ENCODE measurements at regions not wholly inside any gene's neighbourhood (a gene's known extent, or its start where the extent isn't known, plus 50 kb on each side); places are given as distances from the start of the nearest gene placed in this dataset.
"Not testable (repeated sequence)": the region's sequence is repeated elsewhere in the genome, so short reads cannot be mapped to it uniquely, and the experiment has no call there.

- POLR2A ChIA-PET (ENCODE audit: unreplicated experiment): no interaction called here
These were observed 1930.9 kb upstream of the DEFB115 start for GRCh38 chr20:29326376-29327070.

GRCh38 chr20:29327600-29328420, 1929.7 kb upstream of the DEFB115 start:
- H3K4me2 ChIP-seq (ENCODE audit: low read length); H3F3A ChIP-seq (ENCODE audit: low read length, unreplicated experiment); CTCF ChIA-PET; H4K20me1 ChIP-seq (ENCODE audit: low read length); H3K9me3 ChIP-seq (ENCODE audit: low read length); H3K79me2 ChIP-seq (ENCODE audit: low read length); H3K4me3 ChIP-seq (ENCODE audit: low read length); H3K4me1 ChIP-seq (ENCODE audit: insufficient read depth, low read length); H2AFZ ChIP-seq (ENCODE audit: low read length); H3K36me3 ChIP-seq (ENCODE audit: low read depth, low read length); H3K9ac ChIP-seq (ENCODE audit: low read length); POLR2A ChIA-PET (ENCODE audit: unreplicated experiment); H3K27me3 ChIP-seq (ENCODE audit: low read length); ATAC-seq; H3K27ac ChIP-seq (ENCODE audit: low read length); H3K9me2 ChIP-seq (replicated peaks; ENCODE audit: low read length); BruUV-seq (replicated peaks): not testable (repeated sequence)
- peak; percentile 27 for DNase-seq
- peak; percentile 53 for TF ChIP-seq CTCF (conservative IDR thresholded peaks at IDR 0.05; ENCODE audit: low read depth, low read length)
- intact Hi-C loops (cut with micrococcal nuclease): loop anchor here (10.0 kb wide), 1 partner anchor 1027 kb away; no protein-coding TSS in a partner anchor

More at GRCh38 chr20:29326376-29327070, 1930.9 kb upstream of the DEFB115 start:
- ATAC-seq: no peak
- H3K9ac ChIP-seq (ENCODE audit: low read length): no peak overlapping the region
- H3K4me3 ChIP-seq (ENCODE audit: low read length): no peak overlapping the region
- intact Hi-C loops (cut with micrococcal nuclease): loop anchor here (10.0 kb wide), 1 partner anchor 1028 kb away; no protein-coding TSS in a partner anchor
- no peaks in the 10 kb centered on the region for H3K4me1 ChIP-seq (ENCODE audit: insufficient read depth, low read length)
- H3K9me3 ChIP-seq (ENCODE audit: low read length): 0 out of 2 replicates have a peak, but pooled peaks cover 6% of the 10 kb centered on the region
- CTCF ChIA-PET: no interaction called here
- H3F3A ChIP-seq (ENCODE audit: low read length, unreplicated experiment): no peaks in the 10 kb centered on the region
- H2AFZ ChIP-seq (ENCODE audit: low read length): no peak overlapping the region
- H3K27ac ChIP-seq (ENCODE audit: low read length): no peak overlapping the region
- DNase-seq: no peak
- H3K79me2 ChIP-seq (ENCODE audit: low read length): no peaks in the 10 kb centered on the region
- no peaks in the 10 kb centered on the region for H3K9me2 ChIP-seq (replicated peaks; ENCODE audit: low read length)
- H4K20me1 ChIP-seq (ENCODE audit: low read length): no peaks in the 10 kb centered on the region
- no peak overlapping the region for H3K4me2 ChIP-seq (ENCODE audit: low read length)
- H3K27me3 ChIP-seq (ENCODE audit: low read length): peaks cover 9% of the 10 kb centered on the region; the same call in 1 of the 2 replicates
- BruUV-seq (replicated peaks): no TSS peak
- TF ChIP-seq EZH2phosphoT487 (IDR thresholded peaks at IDR 0.05; ENCODE audit: borderline replicate concordance, low read length) (no peak), CTCF (conservative IDR thresholded peaks at IDR 0.05; ENCODE audit: low read depth, low read length) (no peak), EZH2 (IDR thresholded peaks at IDR 0.05; ENCODE audit: low read length, unreplicated experiment) (no peak)
- H3K36me3 ChIP-seq (ENCODE audit: low read depth, low read length): no peaks in the 10 kb centered on the region

- CTCF ChIA-PET; H3K79me2 ChIP-seq (ENCODE audit: low read length); H4K20me1 ChIP-seq (ENCODE audit: low read length); DNase-seq; H3F3A ChIP-seq (ENCODE audit: low read length, unreplicated experiment); H2AFZ ChIP-seq (ENCODE audit: low read length); H3K27ac ChIP-seq (ENCODE audit: low read length); H3K36me3 ChIP-seq (ENCODE audit: low read depth, low read length); intact Hi-C loops (cut with micrococcal nuclease); BruUV-seq (replicated peaks); H3K4me3 ChIP-seq (ENCODE audit: low read length); H3K9me3 ChIP-seq (ENCODE audit: low read length); POLR2A ChIA-PET (ENCODE audit: unreplicated experiment); H3K4me2 ChIP-seq (ENCODE audit: low read length); ATAC-seq; H3K9me2 ChIP-seq (replicated peaks; ENCODE audit: low read length); H3K4me1 ChIP-seq (ENCODE audit: insufficient read depth, low read length); H3K27me3 ChIP-seq (ENCODE audit: low read length); H3K9ac ChIP-seq (ENCODE audit: low read length): not testable (repeated sequence)
These were observed 1926.9 kb upstream of the DEFB115 start for GRCh38 chr20:29330429-29331115.
